Hematopoietic multipotent progenitor cell (in vitro differentiated cells): ENCODE measurements at regions not wholly inside any gene's neighbourhood (a gene's known extent, or its start where the extent isn't known, plus 50 kb on each side); places are given as distances from the start of the nearest gene placed in this dataset.

ENCODE experiments used
- DNase-seq, 3 donors: peaks; one replicate each; pipeline ENCODE4 v3.0.0-alpha.2; 2011 to 2015; ENCODE audit warnings: low read depth in 2 of 3, low spot score in 2 of 3

GRCh38 chr3:24740326-24740725, 245.7 kb upstream of the THRB start:
- DNase-seq: no peak

GRCh38 chr3:24741506-24741905, 246.9 kb upstream of the THRB start:
- DNase-seq: no peak

DNA sequence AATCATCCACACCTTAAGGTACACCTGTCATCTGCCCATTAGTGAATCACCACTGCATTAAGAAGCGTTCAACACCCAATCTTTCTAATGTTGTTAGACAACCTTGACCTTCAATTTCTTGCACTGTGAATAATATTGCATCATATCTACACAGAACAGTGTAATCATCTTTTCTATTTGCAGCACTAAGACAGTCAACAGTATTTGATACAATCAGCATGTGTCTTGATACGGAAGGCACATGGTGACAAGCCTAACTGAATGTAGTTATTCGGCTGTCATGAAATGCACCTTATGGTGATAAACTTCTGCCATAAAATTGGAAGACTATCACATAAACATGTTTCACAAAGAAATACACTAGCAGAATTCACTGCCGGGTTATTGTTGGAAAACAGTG, 253.9 kb upstream of the THRB start:
- DNase-seq: no peak

- DNase-seq: no peak
Observed at GRCh38 chr3:24751020-24751419, 256.4 kb upstream of the THRB start.

DNA sequence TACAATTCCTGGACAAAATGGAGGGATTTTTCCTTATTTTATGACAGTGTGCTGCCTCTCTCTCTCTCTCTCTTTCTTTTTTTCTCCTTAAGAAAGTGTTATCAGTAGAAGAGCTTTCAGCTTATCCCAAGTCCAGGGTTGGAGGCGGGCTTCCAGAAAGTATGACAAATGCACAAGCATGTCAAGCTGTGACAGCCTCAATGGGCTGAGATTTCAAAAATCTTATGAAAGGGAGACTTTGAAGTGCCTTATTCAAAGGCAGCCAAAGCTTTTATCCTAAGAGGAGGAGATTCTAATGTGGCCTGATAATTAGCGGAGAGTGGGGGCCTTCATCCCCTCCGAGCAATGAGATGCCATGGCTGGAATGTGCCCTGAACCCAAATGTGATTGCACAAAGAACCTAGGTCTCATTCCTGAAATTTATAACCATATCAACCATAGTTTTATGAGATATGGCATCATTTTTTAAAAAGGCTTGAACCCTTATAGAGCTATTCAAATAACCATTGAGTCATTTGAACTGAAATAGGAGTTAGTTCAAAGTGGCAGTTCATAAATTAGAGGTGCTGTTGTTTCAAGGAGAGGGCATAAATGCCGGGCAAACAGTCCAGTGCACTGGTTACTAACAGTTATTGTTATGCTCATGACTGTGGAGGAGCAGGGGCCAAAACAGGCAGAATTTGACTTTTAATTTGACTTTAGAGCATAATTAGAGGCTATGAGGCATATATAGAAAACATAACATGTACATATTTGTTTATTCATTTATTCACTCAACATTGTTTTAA, 261.6 kb upstream of the THRB start:
- DNase-seq: no peak

DNA sequence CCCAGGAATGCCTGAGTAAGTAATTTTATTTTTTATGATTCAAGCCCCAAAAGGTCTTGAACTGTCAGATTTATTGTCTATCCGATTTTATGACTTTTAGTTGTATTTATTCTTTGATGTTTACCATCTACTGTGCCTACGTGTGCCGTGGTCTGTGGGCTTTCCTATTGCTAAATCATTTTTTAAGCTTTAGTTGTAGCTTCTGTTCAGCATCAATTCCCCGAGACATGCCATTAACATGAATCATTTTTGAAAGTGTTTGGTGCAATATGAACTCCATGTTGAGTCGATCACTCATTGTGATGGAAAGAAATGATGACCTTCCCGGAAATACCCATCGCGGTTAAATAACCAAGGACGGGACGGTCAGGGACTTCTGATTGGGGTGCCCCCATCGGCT, 268.7 kb upstream of the THRB start:
- no peak for DNase-seq

GRCh38 chr3:24764236-24764915, 269.7 kb upstream of the THRB start:
- DNase-seq: no peak

GRCh38 chr3:24765399-24765798, 270.7 kb upstream of the THRB start:
- no peak for DNase-seq

GRCh38 chr3:24769918-24770317, 275.3 kb upstream of the THRB start:
- no peak for DNase-seq

- peak in 2 of 3 donors; percentile 60 to 76 for DNase-seq
Observed at GRCh38 chr3:24773798-24774197, 279.1 kb upstream of the THRB start.

GRCh38 chr3:24780991-24781390, 286.3 kb upstream of the THRB start:
- DNase-seq: no peak

DNA sequence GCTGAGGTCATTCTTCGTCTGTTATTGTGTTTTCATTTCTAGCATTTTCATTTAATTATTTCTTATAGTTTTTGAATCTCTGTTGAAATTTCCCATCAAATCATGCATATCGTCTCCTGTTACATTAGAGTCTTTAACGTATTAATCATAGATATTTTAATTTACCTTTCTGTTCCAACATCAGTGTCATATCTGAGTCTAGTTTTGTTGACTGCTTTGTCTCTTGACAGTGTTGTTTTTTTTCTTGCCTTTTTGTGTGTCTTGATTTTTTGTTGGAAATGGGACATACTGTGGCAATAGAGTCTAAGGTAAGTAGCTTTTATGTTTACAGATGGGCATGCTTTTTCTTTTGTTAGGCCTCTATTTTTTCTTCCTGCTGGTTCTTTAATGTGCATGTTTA, 286.8 kb upstream of the THRB start:
- DNase-seq: no peak

- DNase-seq: no peak
Observed at GRCh38 chr3:24793896-24794295, 299.2 kb upstream of the THRB start.

DNA sequence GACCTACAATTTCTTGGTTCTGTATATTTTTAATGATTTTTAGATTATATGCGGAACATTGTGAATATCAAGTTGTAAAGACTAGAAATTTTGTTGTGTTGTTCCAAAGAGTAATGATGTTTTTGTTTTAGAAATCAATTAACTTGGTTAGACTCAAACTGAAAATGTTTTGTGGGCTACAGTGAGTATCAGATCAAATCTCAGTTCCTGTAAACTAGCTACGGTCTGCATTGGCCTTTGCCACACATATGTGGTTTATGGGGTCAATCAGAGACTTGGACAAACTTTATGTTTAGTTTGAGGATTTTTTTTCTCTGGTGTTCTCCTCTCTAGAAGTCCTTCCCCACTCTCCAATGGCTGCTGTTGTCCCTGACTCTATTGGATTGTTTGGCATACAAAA, 308.0 kb upstream of the THRB start:
- no peak for DNase-seq

DNA sequence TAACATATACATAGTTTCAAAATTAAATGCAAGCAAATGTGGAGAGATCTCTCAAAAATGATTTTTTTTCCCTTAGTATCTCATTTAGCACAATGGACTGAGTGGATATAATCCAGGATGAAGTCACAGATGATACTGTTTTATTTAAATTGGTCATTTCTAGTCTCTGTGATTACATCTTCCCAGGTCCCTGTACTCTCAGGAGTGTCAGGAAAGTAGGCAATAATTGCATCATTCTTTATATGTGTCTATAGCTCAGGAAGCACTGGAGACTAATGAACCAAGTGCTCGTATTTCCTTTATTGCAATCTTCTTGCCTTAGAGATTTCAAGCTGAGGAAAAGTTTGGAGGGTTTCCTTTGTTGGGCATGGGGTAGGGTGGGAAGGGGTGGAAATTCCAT, 309.4 kb upstream of the THRB start:
- DNase-seq: no peak

DNA sequence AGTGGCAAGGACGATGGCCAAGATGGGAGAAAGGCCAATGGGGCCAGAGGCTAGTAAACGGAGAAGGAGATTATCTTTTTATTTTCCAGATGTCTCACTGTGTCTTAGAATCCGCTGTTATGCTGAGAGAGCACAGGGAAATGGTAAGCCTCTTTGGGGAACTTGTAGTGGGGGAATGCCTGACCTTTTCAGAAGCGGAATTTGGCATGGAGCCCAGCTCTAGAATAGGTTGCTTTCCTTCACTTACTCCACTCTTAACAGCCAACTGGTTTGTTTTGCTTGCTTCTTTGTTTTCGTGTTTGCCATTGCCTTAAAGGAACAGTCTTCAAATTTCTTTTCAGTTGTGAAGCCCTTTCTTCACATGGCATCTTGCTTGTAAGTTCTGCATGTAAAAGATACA, 316.2 kb upstream of the THRB start:
- no peak for DNase-seq

GRCh38 chr3:24812116-24812515, 317.5 kb upstream of the THRB start:
- DNase-seq: no peak

DNA sequence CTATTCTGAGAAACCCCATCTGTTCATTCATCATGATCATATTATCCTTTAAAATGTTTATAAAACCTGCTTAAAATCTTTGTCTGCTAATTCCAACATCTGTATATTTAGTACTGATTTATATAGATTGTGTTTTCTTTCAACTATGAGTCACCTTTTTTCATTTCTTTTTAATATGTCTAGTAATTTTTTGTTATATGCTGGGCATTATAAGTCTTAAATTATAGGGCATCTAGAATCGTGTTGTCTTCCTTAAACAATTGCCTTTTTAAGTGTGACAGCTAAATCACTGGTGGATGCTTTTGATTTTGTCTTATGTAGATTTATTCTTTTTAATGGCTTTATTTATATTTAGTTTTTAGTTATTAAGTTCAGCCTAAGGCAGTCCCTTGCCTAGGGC, 323.4 kb upstream of the THRB start:
- DNase-seq: no peak

DNA sequence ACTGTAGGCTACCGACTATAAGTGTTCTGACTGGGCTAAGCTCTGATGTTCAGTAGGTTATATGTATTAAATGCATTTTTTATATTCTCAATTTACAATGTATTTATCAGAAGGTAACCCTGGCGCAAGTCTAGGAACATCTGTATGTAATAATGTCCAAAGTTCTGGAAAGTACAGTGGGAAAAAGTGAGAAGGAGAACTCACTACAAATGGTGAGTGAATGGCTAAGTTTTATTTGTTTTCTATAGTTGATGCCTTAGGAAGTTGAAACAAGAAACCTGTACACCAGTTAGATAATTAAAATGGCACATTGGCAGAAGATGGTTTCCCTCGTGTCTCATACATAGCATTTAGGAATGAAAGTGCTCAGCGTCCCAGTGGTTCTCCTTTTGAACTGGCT, 333.4 kb upstream of the THRB start:
- DNase-seq: no peak

GRCh38 chr3:24828551-24828950, 333.9 kb upstream of the THRB start:
- no peak for DNase-seq

DNA sequence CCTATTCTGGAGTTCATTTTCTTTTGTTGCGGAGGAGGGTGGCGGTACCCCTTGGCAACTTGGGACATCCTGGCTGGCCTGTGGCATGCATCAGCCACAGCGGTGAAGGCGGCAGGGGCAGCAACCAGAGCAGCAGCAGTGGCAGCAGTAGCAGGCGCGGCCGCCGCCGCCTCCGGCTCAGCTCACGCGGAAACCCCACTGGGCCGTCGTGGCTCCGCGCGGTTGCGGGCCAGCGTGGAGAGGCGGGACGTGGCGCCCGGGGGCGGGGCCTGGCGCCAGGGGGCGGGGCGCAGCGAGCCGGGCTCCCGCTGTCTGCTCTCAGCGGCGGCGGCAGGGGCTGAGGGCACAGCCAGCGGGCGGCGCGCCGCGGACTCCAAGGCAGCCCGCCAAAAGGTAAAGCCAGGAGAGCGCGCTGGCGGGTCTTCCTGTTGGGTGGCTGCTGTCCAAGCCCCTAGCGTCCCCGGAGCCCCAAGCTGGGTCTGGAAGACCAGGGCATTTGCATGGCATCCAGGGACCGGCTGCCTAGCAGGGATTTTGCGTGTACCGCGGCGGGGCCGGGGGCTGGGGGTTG, 334.4 kb upstream of the THRB start:
- DNase-seq: peak in 2 of 3 donors; percentile 26 to 34

GRCh38 chr3:24829629-24830229, 335.1 kb upstream of the THRB start:
- DNase-seq: peak in 1 of 3 donors; percentile 11
